GM18861 (cell line): ENCODE measurements at regions not wholly inside any gene's neighbourhood (a gene's known extent, or its start where the extent isn't known, plus 50 kb on each side); places are given as distances from the start of the nearest gene placed in this dataset.
"Not testable (repeated sequence)": the region's sequence is repeated elsewhere in the genome, so short reads cannot be mapped to it uniquely, and the experiment has no call there.

ENCODE experiments used
- ATAC-seq: cut with Tn5 transposase; IDR thresholded peaks from one replicate; pipeline ENCODE4 v1.9.1; 2021; ENCODE audit not compliant: unreplicated experiment

DNA sequence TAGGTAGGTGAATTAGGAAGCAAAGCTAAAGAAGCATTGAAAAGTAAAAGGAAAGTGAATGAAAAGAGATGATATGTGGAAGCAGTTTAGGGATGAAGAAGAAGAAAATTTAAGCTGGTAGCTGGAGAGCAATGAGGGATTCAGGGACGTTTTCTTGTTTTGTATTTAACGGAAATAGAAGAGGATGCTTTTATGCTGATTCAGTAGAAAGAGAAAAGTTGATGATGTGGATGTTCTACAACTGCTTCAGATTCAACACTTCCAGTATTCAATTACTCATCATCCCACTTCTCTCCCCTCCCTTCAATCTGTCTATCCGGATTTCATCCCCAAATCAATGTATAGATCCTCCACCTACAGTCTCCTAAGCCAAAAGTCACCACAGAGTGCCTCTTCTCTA lies 448.2 kb upstream of the CCDC54 start:
- no peak for ATAC-seq

GRCh38 chr3:106930086-106930485 lies 447.2 kb upstream of the CCDC54 start:
- no peak for ATAC-seq

DNA sequence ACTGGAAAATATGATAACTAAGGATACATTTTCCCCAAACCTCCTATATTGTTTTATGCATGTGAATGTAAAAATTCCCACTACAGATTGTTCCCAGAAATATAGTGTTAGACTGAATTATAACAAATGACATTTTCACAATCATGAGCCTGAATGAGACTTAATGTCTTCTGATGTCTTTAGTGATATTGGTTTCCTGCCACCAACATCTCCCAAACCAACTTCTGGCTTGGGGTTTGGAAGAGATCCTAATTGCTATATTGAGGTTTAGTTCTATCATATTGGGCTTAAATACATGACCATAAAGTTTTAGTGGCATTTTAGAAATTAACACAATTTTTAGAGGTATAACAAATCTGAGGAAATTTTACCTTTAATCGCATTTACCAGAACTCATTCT lies 445.3 kb upstream of the CCDC54 start:
- ATAC-seq = no peak

- ATAC-seq = no peak
Measured at GRCh38 chr3:106936337-106936736, 440.9 kb upstream of the CCDC54 start.

GRCh38 chr3:106942051-106942450 lies 435.2 kb upstream of the CCDC54 start:
- no peak for ATAC-seq

- ATAC-seq = no peak
Measured at GRCh38 chr3:106943071-106943470, 434.2 kb upstream of the CCDC54 start.

GRCh38 chr3:106945435-106945834 lies 431.8 kb upstream of the CCDC54 start:
- ATAC-seq = no peak

GRCh38 chr3:106946866-106947265 lies 430.4 kb upstream of the CCDC54 start:
- ATAC-seq = no peak

DNA sequence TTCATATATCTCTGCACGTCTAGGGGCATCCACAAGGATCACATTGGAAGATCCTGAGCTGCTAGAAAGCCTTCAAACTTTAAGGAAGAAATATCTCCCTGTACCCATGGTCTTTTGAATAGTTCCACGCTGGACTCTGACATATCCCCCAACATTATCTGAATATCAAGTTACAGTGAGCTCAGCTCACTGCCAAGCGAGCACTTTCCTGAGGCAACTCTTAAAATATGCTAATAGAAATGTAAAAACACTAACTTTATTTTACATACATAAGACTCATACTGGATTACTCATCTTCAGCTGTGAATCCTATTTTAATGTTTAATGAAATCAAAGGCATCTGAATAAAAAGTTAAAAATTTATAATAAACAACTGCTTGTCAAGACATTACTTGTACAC lies 420.2 kb upstream of the CCDC54 start:
- ATAC-seq = no peak

DNA sequence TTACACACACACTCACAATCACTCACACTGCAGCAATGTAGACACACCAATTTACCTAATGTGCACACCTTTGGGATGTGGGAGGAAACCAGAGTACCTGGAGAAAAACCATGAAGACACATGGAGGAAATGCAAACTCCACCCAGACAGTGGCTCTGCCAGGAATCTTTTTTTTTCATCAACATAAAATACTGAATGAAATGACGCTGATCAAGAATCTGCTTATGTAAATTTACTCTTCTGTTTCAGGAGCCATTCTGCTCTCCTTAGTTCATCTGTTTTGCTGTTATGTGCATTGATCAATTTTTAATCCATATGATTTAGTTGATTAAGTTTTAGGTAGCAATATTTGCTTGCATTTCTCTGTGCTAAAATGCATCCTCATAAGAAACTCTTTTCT lies 414.2 kb upstream of the CCDC54 start:
- no peak for ATAC-seq

GRCh38 chr3:106963442-106963841 lies 413.8 kb upstream of the CCDC54 start:
- no peak for ATAC-seq

DNA sequence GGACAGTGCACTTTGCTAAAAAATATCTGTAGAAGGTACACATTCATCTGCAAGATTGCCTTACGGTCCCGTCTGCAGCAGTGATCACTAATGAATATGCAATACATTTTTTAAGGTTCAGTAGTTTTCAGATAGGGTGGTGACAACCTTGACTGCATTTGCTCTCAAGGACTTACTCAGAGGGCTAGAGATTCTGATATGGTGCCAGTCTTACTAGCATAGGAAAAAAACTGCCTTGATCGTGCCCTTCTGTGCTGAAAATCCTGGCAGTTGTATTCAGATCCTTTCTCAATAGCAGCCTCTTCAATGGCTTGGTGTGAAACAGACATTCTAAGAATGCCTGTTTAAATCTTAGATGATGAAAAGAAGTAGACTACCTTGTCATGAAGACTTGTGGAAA lies 411.9 kb upstream of the CCDC54 start:
- ATAC-seq = no peak

DNA sequence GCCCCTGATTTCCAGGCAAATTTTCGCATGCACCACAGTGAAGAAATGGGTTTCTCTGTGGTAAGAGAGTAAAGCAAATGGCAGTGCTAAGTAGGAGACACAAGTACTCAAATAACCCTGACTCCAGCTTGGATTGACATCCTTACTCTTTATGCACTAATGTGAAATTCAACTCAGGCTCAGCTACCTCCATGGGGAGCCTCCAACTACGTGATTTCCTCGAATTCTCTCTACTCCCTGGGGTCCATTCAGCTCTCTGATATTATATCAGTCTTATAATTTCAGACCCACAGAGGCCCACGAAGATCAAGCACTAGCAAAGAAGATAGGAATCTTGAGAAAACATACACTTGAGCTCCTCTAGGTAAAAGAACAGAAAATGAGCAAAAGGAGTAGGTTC lies 407.6 kb upstream of the CCDC54 start:
- no peak for ATAC-seq

DNA sequence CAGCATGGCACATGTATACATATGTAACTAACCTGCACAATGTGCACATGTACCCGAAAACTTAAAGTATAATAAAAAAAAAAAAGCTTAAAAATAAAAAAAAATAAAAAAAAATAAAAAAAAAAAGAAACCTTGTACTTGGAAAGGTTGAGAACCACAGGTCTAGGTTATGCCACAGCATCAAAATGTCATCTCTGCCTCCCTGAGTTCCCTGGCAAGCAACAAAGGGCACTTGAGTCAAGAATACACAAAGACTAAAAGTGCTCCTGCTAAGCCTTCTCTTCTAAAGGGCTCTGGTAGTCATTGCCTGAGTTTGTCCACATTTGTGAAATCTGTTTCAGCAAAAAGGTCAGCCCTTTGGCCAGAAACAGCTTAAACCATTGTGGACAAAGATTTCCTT lies 395.8 kb upstream of the CCDC54 start:
- ATAC-seq = no peak

DNA sequence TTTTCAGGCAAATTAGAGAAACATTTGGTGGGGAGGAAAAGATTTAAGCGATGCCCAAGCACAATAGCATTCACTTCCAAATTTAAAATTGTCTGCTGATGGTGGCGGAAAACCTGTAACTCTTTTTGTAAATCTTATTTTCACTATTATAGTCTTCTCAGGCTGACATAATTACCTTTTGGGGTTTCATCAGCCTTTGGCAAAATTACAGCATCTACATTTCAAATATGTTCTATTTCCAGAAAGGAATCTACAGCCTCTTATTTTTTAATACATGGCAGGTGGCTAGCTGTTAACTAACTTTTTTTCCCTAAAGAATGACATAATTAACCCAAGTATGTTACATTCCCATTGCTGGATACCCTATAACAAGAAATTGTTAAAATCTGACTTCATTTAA lies 391.5 kb upstream of the CCDC54 start:
- ATAC-seq = no peak

GRCh38 chr3:106998841-106999682 lies 378.2 kb upstream of the CCDC54 start:
- not testable (repeated sequence) for ATAC-seq

GRCh38 chr3:107001635-107002034 lies 375.6 kb upstream of the CCDC54 start:
- no peak for ATAC-seq

DNA sequence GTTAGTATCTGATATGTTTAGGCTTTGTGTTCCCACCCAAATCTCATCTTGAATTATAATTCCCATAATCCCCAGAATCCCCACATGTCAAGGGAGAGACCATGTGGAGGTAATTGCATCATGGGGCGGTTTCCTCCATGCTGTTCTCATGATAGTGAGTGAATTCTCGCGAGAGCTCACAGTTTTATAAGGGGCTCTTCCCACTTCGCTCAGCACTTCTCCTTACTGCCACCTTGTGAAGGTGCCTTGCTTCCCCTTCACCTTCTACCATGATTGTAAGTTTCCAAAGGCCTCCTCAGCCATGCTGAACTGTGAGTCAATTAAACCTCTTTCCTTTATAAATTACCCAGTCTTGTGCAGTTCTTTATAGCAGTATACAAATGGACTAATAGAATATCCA lies 371.9 kb upstream of the CCDC54 start:
- not testable (repeated sequence) for ATAC-seq

- ATAC-seq = no peak
Measured at GRCh38 chr3:107008213-107008612, 369.0 kb upstream of the CCDC54 start.

DNA sequence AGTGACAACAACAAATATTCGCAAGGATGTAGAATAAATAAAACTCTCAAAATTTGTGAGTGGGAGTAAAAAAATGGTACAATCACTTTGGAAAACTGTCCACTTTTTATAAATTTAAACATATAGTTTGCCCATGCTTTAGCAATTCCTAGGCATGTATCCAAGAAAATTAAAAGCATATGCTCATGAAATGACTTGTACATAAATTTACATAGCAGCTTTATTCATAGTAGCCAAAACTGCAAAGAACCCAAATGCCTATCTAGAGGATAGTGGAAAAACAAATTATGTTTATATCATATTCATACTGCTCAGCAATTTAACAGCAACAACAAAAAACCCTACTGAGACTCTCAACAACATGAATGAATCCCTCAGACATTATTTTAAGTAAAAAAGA lies 363.6 kb upstream of the CCDC54 start:
- no peak for ATAC-seq

DNA sequence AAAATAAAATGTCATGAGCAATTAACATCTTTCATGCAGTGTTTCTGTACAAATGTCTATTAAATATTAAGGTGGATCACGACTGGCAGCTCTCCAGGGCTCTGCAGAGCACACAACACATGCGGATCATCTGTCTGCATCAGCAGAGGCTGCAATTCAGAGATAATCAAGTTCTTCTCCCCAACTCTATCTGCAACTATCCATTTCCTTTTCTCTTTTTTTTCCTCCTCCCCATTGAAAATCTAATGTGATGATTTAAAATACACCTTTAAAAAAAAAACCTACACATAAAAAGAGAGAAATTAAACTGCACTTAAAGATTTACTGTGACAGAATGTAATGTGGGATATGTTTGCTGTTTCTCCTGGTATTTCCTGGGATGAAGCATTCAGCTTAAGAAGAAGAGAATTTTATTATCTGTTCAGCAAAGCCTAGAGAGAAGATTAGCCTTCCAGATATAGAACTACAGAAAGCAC lies 352.6 kb upstream of the CCDC54 start:
- ATAC-seq = no peak

GRCh38 chr3:107025961-107026360 lies 351.3 kb upstream of the CCDC54 start:
- no peak for ATAC-seq

GRCh38 chr3:107028086-107028485 lies 349.2 kb upstream of the CCDC54 start:
- ATAC-seq = no peak
